A673 (cell line): ENCODE measurements at regions not wholly inside any gene's neighbourhood (a gene's known extent, or its start where the extent isn't known, plus 50 kb on each side); places are given as distances from the start of the nearest gene placed in this dataset.
"Not testable (repeated sequence)": the region's sequence is repeated elsewhere in the genome, so short reads cannot be mapped to it uniquely, and the experiment has no call there.

Experiments
- BruUV-seq: library from RNA; stranded (reverse); fragments of 400-500 nt; replicated peaks from 2 replicates; lab custom pipeline; 2021; lab: Mats Ljungman, UMichigan
- CTCF ChIA-PET: fragments of 300-600 bp; sonication (Branson Sonifier 250); formaldehyde crosslinking; loops from one replicate; lab custom pipeline; 2022; ENCODE audit warnings: antibody characterized with exemption; lab: Charles Lee
- POLR2A ChIA-PET: fragments of 300-600 bp; sonication (Branson Sonifier 250); formaldehyde crosslinking; loops from one replicate; lab custom pipeline; 2022; ENCODE audit warnings: antibody characterized with exemption; ENCODE audit not compliant: low non-redundant PET; lab: Charles Lee
- DNase-seq: peaks from one replicate; pipeline ENCODE4 v3.0.0-alpha.2; 2015; ENCODE audit warnings: low spot score
- H3K27ac ChIP-seq: fragments of 200-600 bp; sonication (generic); 2 replicates; pipeline ENCODE4 v1.5.1; 2016; ENCODE audit warnings: mixed run types, low read depth, mild to moderate bottlenecking, mixed read lengths, antibody characterized with exemption, low read length; ENCODE audit not compliant: poor library complexity, severe bottlenecking
- H3K27me3 ChIP-seq: fragments of 200-600 bp; sonication (generic); replicated peaks from 2 replicates; pipeline ENCODE4 v1.6.1; 2017; ENCODE audit warnings: mixed run types, low read depth, mild to moderate bottlenecking, mixed read lengths, antibody characterized with exemption, low read length; ENCODE audit not compliant: insufficient read depth, poor library complexity
- H3K36me3 ChIP-seq: fragments of 200-600 bp; sonication (generic); 2 replicates; pipeline ENCODE4 v1.6.1; 2016; ENCODE audit warnings: mixed run types, mild to moderate bottlenecking, mixed read lengths, antibody characterized with exemption, low read length; ENCODE audit not compliant: insufficient read depth, poor library complexity, severe bottlenecking
- H3K4me1 ChIP-seq: fragments of 200-600 bp; sonication (generic); 2 replicates; pipeline ENCODE4 v1.6.1; 2017; ENCODE audit warnings: mixed run types, mild to moderate bottlenecking, mixed read lengths, antibody characterized with exemption, low read length; ENCODE audit not compliant: insufficient read depth, poor library complexity, severe bottlenecking
- H3K4me3 ChIP-seq: fragments of 200-600 bp; sonication (generic); 2 replicates; pipeline ENCODE4 v1.5.1; 2016; ENCODE audit warnings: low read depth, mixed run types, mild to moderate bottlenecking, mixed read lengths, low read length; ENCODE audit not compliant: poor library complexity, severe bottlenecking
- H3K9me3 ChIP-seq: fragments of 200-600 bp; sonication (generic); 2 replicates; pipeline ENCODE4 v1.6.1; 2016; ENCODE audit warnings: mixed run types, low read depth, mild to moderate bottlenecking, mixed read lengths, antibody characterized with exemption, low read length; ENCODE audit not compliant: poor library complexity, severe bottlenecking
- EZH2 ChIP-seq: fragments of 200-600 bp; sonication (generic); IDR thresholded peaks from 2 replicates; pipeline ENCODE4 v1.6.1; 2017; ENCODE audit warnings: borderline replicate concordance, low read depth, mild to moderate bottlenecking, mixed read lengths, antibody characterized with exemption, low read length; ENCODE audit not compliant: poor library complexity, severe bottlenecking
- intact Hi-C: fragments of 100-400 bp; cut with micrococcal nuclease; formaldehyde crosslinking; loops from one replicate; pipeline ENCODE4 v1.10.0; 2022; ENCODE audit not compliant: unreplicated experiment
- TF ChIP-seq, protein P1 (sequence below): fragments of 300-800, 200-600 bp; sonication (generic); conservative IDR thresholded peaks from 2 replicates; pipeline ENCODE4 v1.5.1; 2017; ENCODE audit warnings: low read depth, mild to moderate bottlenecking, antibody characterized with exemption, low read length, moderate library complexity, mixed read lengths

DNA sequence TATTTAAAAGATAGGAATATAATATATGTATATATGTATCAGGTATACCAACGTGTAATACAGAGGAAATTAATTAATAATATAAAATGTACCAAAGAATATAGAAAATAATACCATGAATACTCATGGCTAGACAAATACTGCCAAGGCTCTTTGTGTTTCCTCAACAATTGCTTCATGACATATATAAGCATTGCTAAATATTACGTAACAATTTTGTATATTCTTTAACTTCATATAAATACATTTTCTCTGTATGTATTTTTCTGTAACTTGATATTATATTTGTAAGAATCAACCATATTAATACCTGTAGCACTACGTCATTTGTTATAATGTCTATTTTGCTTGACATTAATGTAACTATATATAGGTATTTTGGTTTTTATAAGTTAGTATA, 104.0 kb downstream of the CEP44 start:
- BruUV-seq = no TSS peak
- H3K36me3 ChIP-seq = no peaks in the 10 kb centered on the region
- no peaks in the 10 kb centered on the region for H3K9me3 ChIP-seq
- DNase-seq = no peak
- H3K27ac ChIP-seq = no peak overlapping the region
- H3K4me1 ChIP-seq = no peaks in the 10 kb centered on the region
- no peak overlapping the region for H3K4me3 ChIP-seq
- no peak for TF ChIP-seq EZH2
- TF ChIP-seq, protein P1, sequence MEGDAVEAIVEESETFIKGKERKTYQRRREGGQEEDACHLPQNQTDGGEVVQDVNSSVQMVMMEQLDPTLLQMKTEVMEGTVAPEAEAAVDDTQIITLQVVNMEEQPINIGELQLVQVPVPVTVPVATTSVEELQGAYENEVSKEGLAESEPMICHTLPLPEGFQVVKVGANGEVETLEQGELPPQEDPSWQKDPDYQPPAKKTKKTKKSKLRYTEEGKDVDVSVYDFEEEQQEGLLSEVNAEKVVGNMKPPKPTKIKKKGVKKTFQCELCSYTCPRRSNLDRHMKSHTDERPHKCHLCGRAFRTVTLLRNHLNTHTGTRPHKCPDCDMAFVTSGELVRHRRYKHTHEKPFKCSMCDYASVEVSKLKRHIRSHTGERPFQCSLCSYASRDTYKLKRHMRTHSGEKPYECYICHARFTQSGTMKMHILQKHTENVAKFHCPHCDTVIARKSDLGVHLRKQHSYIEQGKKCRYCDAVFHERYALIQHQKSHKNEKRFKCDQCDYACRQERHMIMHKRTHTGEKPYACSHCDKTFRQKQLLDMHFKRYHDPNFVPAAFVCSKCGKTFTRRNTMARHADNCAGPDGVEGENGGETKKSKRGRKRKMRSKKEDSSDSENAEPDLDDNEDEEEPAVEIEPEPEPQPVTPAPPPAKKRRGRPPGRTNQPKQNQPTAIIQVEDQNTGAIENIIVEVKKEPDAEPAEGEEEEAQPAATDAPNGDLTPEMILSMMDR = no peak
- POLR2A ChIA-PET = no interaction called here
- intact Hi-C loops = no loop called here
- H3K27me3 ChIP-seq = no peaks in the 10 kb centered on the region
- CTCF ChIA-PET = no interaction called here

DNA sequence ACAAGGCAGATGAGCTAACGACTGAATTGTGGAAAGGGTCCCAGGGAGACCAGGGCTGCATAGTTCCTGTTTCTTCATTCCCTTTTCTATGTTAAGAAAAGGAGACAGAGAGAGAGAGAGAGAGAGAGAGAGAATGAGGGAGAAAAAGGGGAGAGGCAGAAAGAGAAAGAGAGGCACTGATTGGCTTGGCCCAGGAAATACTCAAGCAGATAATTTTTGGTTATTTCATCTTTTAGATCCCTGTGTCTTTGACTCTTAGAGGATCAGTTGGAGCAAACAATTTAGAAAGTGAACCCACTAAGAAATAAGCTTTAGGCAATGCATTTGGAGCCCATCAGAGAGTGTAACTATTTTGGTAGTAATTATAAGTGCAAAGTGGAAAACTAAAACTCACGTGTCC, 103.4 kb downstream of the CEP44 start:
- ChIA-PET POLR2A (no interaction called here), CTCF (no interaction called here)
- no TSS peak for BruUV-seq
- TF ChIP-seq, protein P1 = no peak
- no peak for TF ChIP-seq EZH2
- H3K4me3 ChIP-seq = no peak overlapping the region
- H3K4me1 ChIP-seq = no peaks in the 10 kb centered on the region
- H3K36me3 ChIP-seq = no peaks in the 10 kb centered on the region
- DNase-seq = no peak
- H3K27me3 ChIP-seq = no peaks in the 10 kb centered on the region
- no peaks in the 10 kb centered on the region for H3K9me3 ChIP-seq
- intact Hi-C loops = no loop called here
- H3K27ac ChIP-seq = no peak overlapping the region

DNA sequence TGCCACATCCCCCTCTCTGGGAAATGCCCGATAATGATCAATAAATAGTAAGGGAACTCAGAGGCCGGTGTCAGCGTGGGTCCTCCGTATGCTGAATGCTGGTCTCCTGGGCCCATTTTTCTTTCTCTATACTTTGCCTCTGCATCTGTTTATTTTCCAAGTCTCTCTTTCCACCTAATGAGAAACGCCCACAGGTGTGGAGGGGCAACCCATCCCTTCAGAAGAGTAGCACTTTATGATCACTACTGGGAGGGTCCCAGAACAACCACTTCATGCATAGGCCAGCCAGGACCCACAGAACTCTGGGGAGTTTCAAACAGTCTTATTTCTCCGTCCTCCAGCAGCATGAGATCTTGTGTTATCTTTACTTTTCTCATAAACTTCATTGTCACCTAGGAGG, 100.1 kb downstream of the CEP44 start:
- CTCF ChIA-PET = no interaction called here
- H3K27me3 ChIP-seq = no peaks in the 10 kb centered on the region
- no peak for TF ChIP-seq EZH2
- TF ChIP-seq, protein P1 = no peak
- no peaks in the 10 kb centered on the region for H3K9me3 ChIP-seq
- intact Hi-C loops = no loop called here
- BruUV-seq = no TSS peak
- H3K36me3 ChIP-seq = no peaks in the 10 kb centered on the region
- no peaks in the 10 kb centered on the region for H3K4me1 ChIP-seq
- POLR2A ChIA-PET = no interaction called here
- no peak for DNase-seq
- no peak overlapping the region for H3K4me3 ChIP-seq
- no peak overlapping the region for H3K27ac ChIP-seq

DNA sequence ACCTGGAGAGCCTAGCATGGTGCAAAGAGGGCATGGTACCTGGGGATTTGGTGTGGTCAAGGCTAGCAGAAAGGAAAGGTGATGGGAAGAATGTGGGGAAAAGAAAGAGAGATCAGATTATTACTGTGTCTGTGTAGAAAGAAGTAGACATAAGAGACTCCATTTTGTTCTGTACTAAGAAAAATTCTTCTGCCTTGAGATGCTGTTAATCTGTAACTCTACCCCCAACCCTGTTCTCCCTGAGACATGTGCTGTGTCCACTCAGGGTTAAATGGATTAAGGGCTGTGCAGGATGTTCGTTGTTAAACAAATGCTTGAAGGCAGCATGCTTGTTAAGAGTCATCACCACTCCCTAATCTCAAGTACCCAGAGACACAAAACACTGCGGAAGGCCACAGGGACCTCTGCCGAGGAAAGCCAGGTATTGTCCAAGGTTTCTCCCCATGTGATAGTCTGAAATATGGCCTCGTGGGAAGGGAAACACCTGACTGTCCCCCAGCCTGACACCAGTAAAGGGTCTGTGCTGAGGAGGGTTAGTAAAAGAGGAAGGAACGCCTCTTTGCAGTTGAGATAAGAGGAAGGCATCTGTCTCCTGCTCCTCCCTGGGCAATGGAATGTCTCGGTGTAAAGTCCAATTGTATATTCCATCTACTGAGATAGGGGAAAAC, 99.4 kb downstream of the CEP44 start:
- CTCF ChIA-PET, H3K27me3 ChIP-seq, H3K36me3 ChIP-seq, DNase-seq, H3K4me3 ChIP-seq, H3K4me1 ChIP-seq, intact Hi-C loops, H3K9me3 ChIP-seq, POLR2A ChIA-PET, BruUV-seq, H3K27ac ChIP-seq: not testable (repeated sequence)
